ENCODE measurements at regions not wholly inside any gene's neighbourhood (a gene's known extent, or its start where the extent isn't known, plus 50 kb on each side); places are given as distances from the start of the nearest gene placed in this dataset.
"Not testable (repeated sequence)": the region's sequence is repeated elsewhere in the genome, so short reads cannot be mapped to it uniquely, and the experiment has no call there.

- DNase-seq (ENCODE audit: low spot score), result peak; percentile 1
These were observed 154.4 kb downstream of the RAD51AP2 start for GRCh38 chr2:17363846-17364245.

GRCh38 chr2:17362956-17363355, 155.3 kb downstream of the RAD51AP2 start:
- DNase-seq (ENCODE audit: low spot score), result no peak

GRCh38 chr2:17355608-17356329, 162.5 kb downstream of the RAD51AP2 start:
- DNase-seq (ENCODE audit: low spot score), result no peak

GRCh38 chr2:17353263-17353662, 165.0 kb downstream of the RAD51AP2 start:
- peak; percentile 25 for DNase-seq (ENCODE audit: low spot score)

- not testable (repeated sequence) for DNase-seq (ENCODE audit: low spot score)
These were observed 175.5 kb downstream of the RAD51AP2 start for GRCh38 chr2:17342692-17343091.

GRCh38 chr2:17337507-17337906, 180.7 kb downstream of the RAD51AP2 start:
- DNase-seq (ENCODE audit: low spot score), result no peak

- DNase-seq (ENCODE audit: low spot score), result no peak
These were observed 181.8 kb downstream of the RAD51AP2 start for GRCh38 chr2:17336458-17336857.

- no peak for DNase-seq (ENCODE audit: low spot score)
These were observed 183.9 kb downstream of the RAD51AP2 start for GRCh38 chr2:17334300-17334699.

- DNase-seq (ENCODE audit: low spot score), result no peak
These were observed 186.6 kb downstream of the RAD51AP2 start for GRCh38 chr2:17331636-17332035.

GRCh38 chr2:17328161-17328560, 190.1 kb downstream of the RAD51AP2 start:
- no peak for DNase-seq (ENCODE audit: low spot score)

- no peak for DNase-seq (ENCODE audit: low spot score)
These were observed 190.6 kb downstream of the RAD51AP2 start for GRCh38 chr2:17327649-17328048.

- no peak for DNase-seq (ENCODE audit: low spot score)
These were observed 191.5 kb downstream of the RAD51AP2 start for GRCh38 chr2:17326717-17327116.

GRCh38 chr2:17323697-17324096, 194.5 kb downstream of the RAD51AP2 start:
- DNase-seq (ENCODE audit: low spot score), result no peak

GRCh38 chr2:17322461-17322860, 195.8 kb downstream of the RAD51AP2 start:
- DNase-seq (ENCODE audit: low spot score), result no peak

GRCh38 chr2:17319090-17319489, 199.2 kb downstream of the RAD51AP2 start:
- DNase-seq (ENCODE audit: low spot score), result no peak

- no peak for DNase-seq (ENCODE audit: low spot score)
These were observed 200.2 kb downstream of the RAD51AP2 start for GRCh38 chr2:17318013-17318412.

- DNase-seq (ENCODE audit: low spot score), result no peak
These were observed 200.7 kb downstream of the RAD51AP2 start for GRCh38 chr2:17317439-17317976.

GRCh38 chr2:17313261-17313660, 205.0 kb downstream of the RAD51AP2 start:
- DNase-seq (ENCODE audit: low spot score), result no peak

GRCh38 chr2:17311771-17312511, 206.3 kb downstream of the RAD51AP2 start:
- peak; percentile 82 for DNase-seq (ENCODE audit: low spot score)

GRCh38 chr2:17311106-17311619, 207.1 kb downstream of the RAD51AP2 start:
- DNase-seq (ENCODE audit: low spot score), result no peak

GRCh38 chr2:17309741-17310339, 208.4 kb downstream of the RAD51AP2 start:
- peak; percentile 47 for DNase-seq (ENCODE audit: low spot score)

GRCh38 chr2:17309181-17309580, 209.1 kb downstream of the RAD51AP2 start:
- no peak for DNase-seq (ENCODE audit: low spot score)
